ENCODE measurements at regions not wholly inside any gene's neighbourhood (a gene's known extent, or its start where the extent isn't known, plus 50 kb on each side); places are given as distances from the start of the nearest gene placed in this dataset.

DNA sequence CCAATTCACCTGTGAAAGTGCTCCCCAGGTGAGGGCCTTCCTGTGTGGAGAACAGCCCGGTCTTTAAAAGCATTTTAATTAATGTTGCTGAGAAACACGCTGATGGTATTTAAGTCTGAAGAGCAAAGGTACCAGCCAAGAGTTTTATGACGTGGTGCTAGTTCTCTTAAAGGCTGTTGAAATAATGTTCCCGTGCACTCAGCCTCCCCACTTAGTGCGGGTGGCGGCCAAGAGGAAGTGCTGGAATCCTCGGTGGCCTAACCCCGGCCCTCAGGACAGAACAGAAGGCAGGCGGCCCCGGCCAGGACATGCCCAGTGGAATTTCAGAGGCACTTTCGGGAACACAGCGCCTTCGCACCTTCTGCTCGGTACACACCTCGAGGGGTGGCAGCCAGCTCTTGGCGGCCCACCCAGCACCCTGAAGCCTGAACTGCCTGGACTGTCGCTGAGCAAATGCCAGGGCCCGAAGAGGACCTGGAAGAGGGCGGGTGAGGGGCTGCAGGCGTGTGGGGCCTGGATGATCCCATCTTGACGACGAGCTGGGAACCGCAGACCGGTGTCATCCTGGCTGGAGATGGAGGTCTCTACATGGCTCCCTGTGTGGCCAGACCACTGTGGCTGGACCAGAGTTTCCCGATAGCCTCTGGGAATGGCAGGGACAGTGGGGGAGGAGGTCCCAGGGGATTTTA lies 142.9 kb downstream of the ASB1 start:
- Histone ChIP-seq H3K27ac (replicated peaks) (no peak overlapping the region), H3K4me3 (replicated peaks; ENCODE audit: insufficient read depth, low read length) (no peak overlapping the region), H3K27me3 (ENCODE audit: insufficient read depth, poor library complexity, severe bottlenecking) (no peaks in the 10 kb centered on the region)
- no peak for DNase-seq (ENCODE audit: low read depth in 1 of 2, low spot score in 1 of 2)
- TF ChIP-seq, protein P1, sequence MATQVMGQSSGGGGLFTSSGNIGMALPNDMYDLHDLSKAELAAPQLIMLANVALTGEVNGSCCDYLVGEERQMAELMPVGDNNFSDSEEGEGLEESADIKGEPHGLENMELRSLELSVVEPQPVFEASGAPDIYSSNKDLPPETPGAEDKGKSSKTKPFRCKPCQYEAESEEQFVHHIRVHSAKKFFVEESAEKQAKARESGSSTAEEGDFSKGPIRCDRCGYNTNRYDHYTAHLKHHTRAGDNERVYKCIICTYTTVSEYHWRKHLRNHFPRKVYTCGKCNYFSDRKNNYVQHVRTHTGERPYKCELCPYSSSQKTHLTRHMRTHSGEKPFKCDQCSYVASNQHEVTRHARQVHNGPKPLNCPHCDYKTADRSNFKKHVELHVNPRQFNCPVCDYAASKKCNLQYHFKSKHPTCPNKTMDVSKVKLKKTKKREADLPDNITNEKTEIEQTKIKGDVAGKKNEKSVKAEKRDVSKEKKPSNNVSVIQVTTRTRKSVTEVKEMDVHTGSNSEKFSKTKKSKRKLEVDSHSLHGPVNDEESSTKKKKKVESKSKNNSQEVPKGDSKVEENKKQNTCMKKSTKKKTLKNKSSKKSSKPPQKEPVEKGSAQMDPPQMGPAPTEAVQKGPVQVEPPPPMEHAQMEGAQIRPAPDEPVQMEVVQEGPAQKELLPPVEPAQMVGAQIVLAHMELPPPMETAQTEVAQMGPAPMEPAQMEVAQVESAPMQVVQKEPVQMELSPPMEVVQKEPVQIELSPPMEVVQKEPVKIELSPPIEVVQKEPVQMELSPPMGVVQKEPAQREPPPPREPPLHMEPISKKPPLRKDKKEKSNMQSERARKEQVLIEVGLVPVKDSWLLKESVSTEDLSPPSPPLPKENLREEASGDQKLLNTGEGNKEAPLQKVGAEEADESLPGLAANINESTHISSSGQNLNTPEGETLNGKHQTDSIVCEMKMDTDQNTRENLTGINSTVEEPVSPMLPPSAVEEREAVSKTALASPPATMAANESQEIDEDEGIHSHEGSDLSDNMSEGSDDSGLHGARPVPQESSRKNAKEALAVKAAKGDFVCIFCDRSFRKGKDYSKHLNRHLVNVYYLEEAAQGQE (IDR thresholded peaks at IDR 0.05; ENCODE audit: insufficient replicate concordance, low read depth), result no peak
- TF ChIP-seq SPI1 (IDR thresholded peaks at IDR 0.05; ENCODE audit: borderline replicate concordance, low read depth), result peak; percentile 61; the same call in 1 of the 2 replicates

DNA sequence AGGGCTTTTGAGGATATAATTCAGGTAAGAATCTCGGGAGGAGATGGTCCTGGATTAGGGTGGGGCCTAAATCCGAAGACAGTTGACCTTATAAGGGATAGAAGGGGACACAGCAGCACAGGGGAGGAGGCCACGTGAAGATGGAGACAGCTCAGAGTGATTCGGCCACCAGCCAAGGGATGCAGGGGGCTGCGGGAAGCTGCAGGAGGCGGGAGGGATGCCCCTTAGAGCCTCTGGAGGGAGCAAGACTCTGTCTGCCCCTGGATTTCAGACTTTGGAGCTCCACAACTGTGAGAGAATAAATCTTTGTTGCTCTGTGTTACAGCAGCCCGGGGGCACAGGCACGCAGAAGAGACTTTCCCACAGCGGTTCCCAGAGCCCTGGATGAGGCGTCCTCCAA lies 143.7 kb downstream of the ASB1 start:
- Histone ChIP-seq H3K27ac (replicated peaks) (no peak overlapping the region), H3K27me3 (ENCODE audit: insufficient read depth, poor library complexity, severe bottlenecking) (no peaks in the 10 kb centered on the region), H3K4me3 (replicated peaks; ENCODE audit: insufficient read depth, low read length) (no peak overlapping the region)
- DNase-seq (ENCODE audit: low read depth in 1 of 2, low spot score in 1 of 2), result no peak
- no peak for TF ChIP-seq SPI1 (IDR thresholded peaks at IDR 0.05; ENCODE audit: borderline replicate concordance, low read depth)
- TF ChIP-seq, protein P2, sequence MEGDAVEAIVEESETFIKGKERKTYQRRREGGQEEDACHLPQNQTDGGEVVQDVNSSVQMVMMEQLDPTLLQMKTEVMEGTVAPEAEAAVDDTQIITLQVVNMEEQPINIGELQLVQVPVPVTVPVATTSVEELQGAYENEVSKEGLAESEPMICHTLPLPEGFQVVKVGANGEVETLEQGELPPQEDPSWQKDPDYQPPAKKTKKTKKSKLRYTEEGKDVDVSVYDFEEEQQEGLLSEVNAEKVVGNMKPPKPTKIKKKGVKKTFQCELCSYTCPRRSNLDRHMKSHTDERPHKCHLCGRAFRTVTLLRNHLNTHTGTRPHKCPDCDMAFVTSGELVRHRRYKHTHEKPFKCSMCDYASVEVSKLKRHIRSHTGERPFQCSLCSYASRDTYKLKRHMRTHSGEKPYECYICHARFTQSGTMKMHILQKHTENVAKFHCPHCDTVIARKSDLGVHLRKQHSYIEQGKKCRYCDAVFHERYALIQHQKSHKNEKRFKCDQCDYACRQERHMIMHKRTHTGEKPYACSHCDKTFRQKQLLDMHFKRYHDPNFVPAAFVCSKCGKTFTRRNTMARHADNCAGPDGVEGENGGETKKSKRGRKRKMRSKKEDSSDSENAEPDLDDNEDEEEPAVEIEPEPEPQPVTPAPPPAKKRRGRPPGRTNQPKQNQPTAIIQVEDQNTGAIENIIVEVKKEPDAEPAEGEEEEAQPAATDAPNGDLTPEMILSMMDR (IDR thresholded peaks at IDR 0.05; ENCODE audit: insufficient read depth, low read length), result no peak
- TF ChIP-seq GABPA (IDR thresholded peaks at IDR 0.05; ENCODE audit: low read depth), result no peak

DNA sequence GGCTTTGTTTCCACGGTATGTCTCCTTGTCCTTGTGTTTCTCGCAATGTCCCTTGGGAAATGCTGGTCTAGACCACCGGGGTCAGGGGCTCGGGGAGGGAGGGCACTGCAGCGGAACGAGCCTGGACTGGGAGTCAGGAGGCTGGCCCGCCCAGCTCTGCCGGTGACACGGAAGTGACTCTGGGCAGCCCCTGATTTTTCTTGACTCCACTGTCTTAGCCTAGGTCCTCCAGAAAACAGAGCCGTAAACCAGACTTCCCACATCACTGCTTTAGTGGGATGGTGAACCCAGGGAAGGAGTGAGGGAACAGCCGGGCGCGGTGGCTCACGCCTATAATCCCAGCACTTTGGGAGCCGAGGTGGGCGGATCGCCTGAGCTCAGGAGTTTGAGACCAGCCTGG lies 144.2 kb downstream of the ASB1 start:
- H3K4me3 ChIP-seq (replicated peaks; ENCODE audit: insufficient read depth, low read length), result no peak overlapping the region
- H3K27ac ChIP-seq (replicated peaks), result no peak overlapping the region
- TF ChIP-seq, protein P1 (IDR thresholded peaks at IDR 0.05; ENCODE audit: insufficient replicate concordance, low read depth), result no peak
- TF ChIP-seq SPI1 (IDR thresholded peaks at IDR 0.05; ENCODE audit: borderline replicate concordance, low read depth), result no peak
- TF ChIP-seq POLR2AphosphoS5 (IDR thresholded peaks at IDR 0.05; ENCODE audit: low read depth), result no peak
- no peak for TF ChIP-seq GABPA (IDR thresholded peaks at IDR 0.05; ENCODE audit: low read depth)
- DNase-seq (ENCODE audit: low read depth in 1 of 2, low spot score in 1 of 2), result no peak
- no peaks in the 10 kb centered on the region for H3K27me3 ChIP-seq (ENCODE audit: insufficient read depth, poor library complexity, severe bottlenecking)

DNA sequence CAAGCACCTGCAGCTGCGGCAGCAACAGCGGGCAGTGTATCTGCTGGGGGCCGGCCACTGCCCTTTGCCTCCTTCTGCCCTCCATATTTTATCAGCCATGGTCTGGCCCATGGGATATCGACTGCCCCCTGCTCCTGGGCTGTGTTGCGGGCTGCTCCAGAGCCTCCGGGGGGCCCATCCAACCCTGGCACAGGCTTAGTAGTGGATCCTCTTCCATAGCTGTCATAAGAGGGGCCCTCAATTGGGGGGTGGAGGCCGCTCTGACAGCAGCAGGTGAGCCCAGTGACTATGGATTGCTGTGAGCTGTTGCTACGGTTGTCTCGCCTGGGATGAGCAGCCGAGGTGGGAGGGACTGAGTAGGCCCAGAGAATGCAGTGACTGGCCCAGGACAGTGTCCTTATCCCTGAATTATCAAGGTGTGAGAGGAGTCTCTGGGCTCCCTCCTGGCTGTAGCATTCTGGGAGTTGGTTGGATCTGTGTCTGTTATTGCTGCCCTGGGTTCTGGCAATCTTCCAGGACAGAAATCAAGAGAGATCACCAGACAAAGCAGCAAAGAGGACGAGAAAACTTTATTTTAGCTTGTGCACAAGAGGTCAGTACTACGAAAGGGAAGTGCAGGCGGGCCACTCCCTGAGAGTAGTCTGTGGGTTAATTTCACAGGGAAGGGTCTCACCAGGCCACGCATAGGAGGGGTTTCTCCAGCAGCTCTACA lies 145.1 kb downstream of the ASB1 start:
- TF ChIP-seq GABPA (IDR thresholded peaks at IDR 0.05; ENCODE audit: low read depth), result no peak
- TF ChIP-seq, protein P2 (IDR thresholded peaks at IDR 0.05; ENCODE audit: insufficient read depth, low read length), result no peak
- DNase-seq (ENCODE audit: low read depth in 1 of 2, low spot score in 1 of 2), result no peak
- H3K27ac ChIP-seq (replicated peaks), result no peak overlapping the region
- no peaks in the 10 kb centered on the region for H3K27me3 ChIP-seq (ENCODE audit: insufficient read depth, poor library complexity, severe bottlenecking)
- no peak overlapping the region for H3K4me3 ChIP-seq (replicated peaks; ENCODE audit: insufficient read depth, low read length)

All from HL-60 (cell line).